Liver (tissue), 8 donors: ENCODE measurements at regions not wholly inside any gene's neighbourhood (a gene's known extent, or its start where the extent isn't known, plus 50 kb on each side); places are given as distances from the start of the nearest gene placed in this dataset.

Experiments used
- DNase-seq: peaks from one replicate; pipeline ENCODE4 v3.0.0-alpha.2; 2017; ENCODE audit warnings: low spot score
- H3K27ac ChIP-seq, 2 donors: one replicate each; pipeline ENCODE4 v1.7.0; 2013; ENCODE audit warnings: inconsistent platforms in 2 of 2, low read length in 2 of 2, control low read depth in 1 of 2, low read depth in 1 of 2, mild to moderate bottlenecking in 1 of 2
- H3K27me3 ChIP-seq, 4 donors: one replicate each; pipeline versions ENCODE4 v1.6.1 to v1.7.0; 2013; ENCODE audit warnings: low read length in 3 of 4, inconsistent platforms in 1 of 4, mild to moderate bottlenecking in 1 of 4, moderate library complexity in 1 of 4; ENCODE audit not compliant: control insufficient read depth in 4 of 4, insufficient read depth in 4 of 4
- H3K36me3 ChIP-seq, 4 donors: one replicate each; pipeline versions ENCODE4 v1.6.1 to v1.7.0; 2013; ENCODE audit warnings: low read length in 3 of 4, mild to moderate bottlenecking in 3 of 4, low read depth in 1 of 4, moderate library complexity in 1 of 4; ENCODE audit not compliant: control insufficient read depth in 4 of 4, insufficient read depth in 3 of 4
- H3K4me1 ChIP-seq, 4 donors: one replicate each; pipeline versions ENCODE4 v1.6.1 to v1.7.0; 2013; ENCODE audit warnings: low read length in 3 of 4, mild to moderate bottlenecking in 3 of 4, moderate library complexity in 1 of 4; ENCODE audit not compliant: control insufficient read depth in 4 of 4, insufficient read depth in 4 of 4
- H3K4me3 ChIP-seq, 3 donors: one replicate each; pipeline versions ENCODE4 v1.6.1 to v1.7.0; 2013; ENCODE audit warnings: low read length in 3 of 3, control low read depth in 1 of 3, low read depth in 1 of 3, mild to moderate bottlenecking in 1 of 3
- H3K9ac ChIP-seq, 2 donors: one replicate each; pipeline ENCODE4 v1.7.0; 2013; ENCODE audit warnings: low read length in 2 of 2, mild to moderate bottlenecking in 2 of 2, moderate library complexity in 2 of 2, control low read depth in 1 of 2, low read depth in 1 of 2
- H3K9me3 ChIP-seq, 4 donors: one replicate each; pipeline versions ENCODE4 v1.6.1 to v1.7.0; 2013; ENCODE audit warnings: low read length in 3 of 4; ENCODE audit not compliant: control insufficient read depth in 4 of 4
- FOXA1 ChIP-seq: IDR thresholded peaks from 2 replicates; pipeline ENCODE4 v1.6.1; 2016; ENCODE audit warnings: antibody characterized with exemption
- FOXA2 ChIP-seq: IDR thresholded peaks from 2 replicates; pipeline ENCODE4 v1.6.1; 2016; ENCODE audit warnings: antibody characterized with exemption
- GABPA ChIP-seq, 2 donors: IDR thresholded peaks in 1 of 2; conservative IDR thresholded peaks in 1 of 2; 2 replicates each; pipeline ENCODE4 v1.6.1; 2016; ENCODE audit warnings: antibody characterized with exemption in 2 of 2, mild to moderate bottlenecking in 1 of 2, moderate library complexity in 1 of 2
- JUND ChIP-seq, 2 donors: IDR thresholded peaks; 2 replicates each; pipeline ENCODE4 v1.6.1; 2016; ENCODE audit warnings: antibody characterized with exemption in 2 of 2
- NR2F2 ChIP-seq: IDR thresholded peaks from 2 replicates; pipeline ENCODE4 v1.6.1; 2016; ENCODE audit warnings: antibody characterized with exemption
- REST ChIP-seq: IDR thresholded peaks from 2 replicates; pipeline ENCODE4 v1.6.1; 2016; ENCODE audit warnings: antibody characterized with exemption, mild to moderate bottlenecking
- TAF1 ChIP-seq: conservative IDR thresholded peaks from 2 replicates; pipeline ENCODE4 v1.6.1; 2016; ENCODE audit warnings: antibody characterized with exemption, mild to moderate bottlenecking
- YY1 ChIP-seq: IDR thresholded peaks from 2 replicates; pipeline ENCODE4 v1.6.1; 2016; ENCODE audit warnings: antibody characterized with exemption, mild to moderate bottlenecking
- ZBTB33 ChIP-seq: IDR thresholded peaks from 2 replicates; pipeline ENCODE4 v1.6.1; 2016; ENCODE audit warnings: antibody characterized with exemption
- WGBS: extraction: QIAGEN DNeasy Blood & Tissue Kit; methylation state at CpG from one replicate; pipeline ENCODE4 v1.1.7; 2013; 5-methylcytosine and 5-hydroxymethylcytosine counted together
- TF ChIP-seq, protein P1 (sequence below): IDR thresholded peaks from 2 replicates; pipeline ENCODE4 v1.6.1; 2016; ENCODE audit warnings: antibody characterized with exemption
- TF ChIP-seq, protein P2 (sequence below): fragments of 150-350 bp; IDR thresholded peaks from 2 replicates; pipeline ENCODE4 v1.5.1; 2017; ENCODE audit warnings: improper control_type of control experiment, low read depth, low read length; ENCODE audit not compliant: missing input control
- donor health status: healthy.
- donor health status: healthy.
- donor health status: healthy.
- donor health status: healthy.
- donor health status: healthy.

DNA sequence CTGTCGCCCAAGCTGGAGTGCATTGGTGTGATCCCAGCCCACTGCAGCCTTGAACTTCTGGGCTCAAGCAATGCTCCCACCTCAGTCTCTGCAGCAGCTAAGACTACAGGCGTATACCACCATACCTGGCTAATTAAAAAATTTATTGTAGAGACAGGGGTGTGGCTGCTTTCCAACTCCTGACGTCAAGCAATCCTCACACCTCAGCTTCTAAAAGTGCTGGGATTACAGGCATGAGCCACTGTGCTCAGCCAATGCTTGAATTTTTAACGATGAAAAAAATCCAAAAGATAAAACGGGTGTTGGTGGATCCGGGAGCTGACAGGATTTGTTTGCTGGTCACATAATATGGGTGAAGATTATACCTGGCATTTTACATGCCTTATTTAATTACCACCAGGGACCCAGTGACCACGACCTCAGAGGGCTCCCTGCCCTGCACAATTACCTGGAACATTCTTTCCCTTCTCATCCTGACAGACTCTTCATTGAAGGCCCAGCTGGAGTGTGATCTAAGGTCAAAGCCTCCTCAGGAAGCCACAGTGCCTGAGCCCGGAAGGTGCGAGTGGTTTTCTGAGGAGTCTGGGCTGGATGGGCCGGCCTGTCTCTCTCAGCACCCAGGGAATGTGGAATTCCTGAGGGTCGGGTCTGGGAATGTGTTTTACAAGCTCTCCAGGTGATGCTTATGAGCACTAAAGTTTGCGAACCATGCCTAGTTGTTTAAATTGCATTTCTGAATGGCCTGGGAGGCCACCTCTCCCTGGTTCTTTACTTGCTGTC lies 193.3 kb downstream of the USP12 start:
- Histone ChIP-seq H3K9ac (no peak overlapping the region), H3K27ac (no peak overlapping the region), H3K4me1 (peaks cover 0 to 5% (median 3%) of the 10 kb centered on the region in 4 donors), H3K4me3 (no peak overlapping the region), H3K9me3 (no peaks in the 10 kb centered on the region), H3K36me3 (no peaks in the 10 kb centered on the region), H3K27me3 (no peaks in the 10 kb centered on the region)
- DNase-seq = no peak
- 75% methylated on average over 12 of the region's 12 CpGs for WGBS
- TF ChIP-seq TAF1 = no peak
- TF ChIP-seq ZBTB33 = no peak
- TF ChIP-seq, protein P1, sequence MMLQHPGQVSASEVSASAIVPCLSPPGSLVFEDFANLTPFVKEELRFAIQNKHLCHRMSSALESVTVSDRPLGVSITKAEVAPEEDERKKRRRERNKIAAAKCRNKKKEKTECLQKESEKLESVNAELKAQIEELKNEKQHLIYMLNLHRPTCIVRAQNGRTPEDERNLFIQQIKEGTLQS = no peak
- TF ChIP-seq REST = no peak
- TF ChIP-seq GABPA (IDR thresholded peaks at IDR 0.05 in 1 of 2, conservative IDR thresholded peaks at IDR 0.05 in 1 of 2) = no peak
- TF ChIP-seq JUND (IDR thresholded peaks at IDR 0.05) = no peak
- no peak for TF ChIP-seq YY1
- TF ChIP-seq, protein P2, sequence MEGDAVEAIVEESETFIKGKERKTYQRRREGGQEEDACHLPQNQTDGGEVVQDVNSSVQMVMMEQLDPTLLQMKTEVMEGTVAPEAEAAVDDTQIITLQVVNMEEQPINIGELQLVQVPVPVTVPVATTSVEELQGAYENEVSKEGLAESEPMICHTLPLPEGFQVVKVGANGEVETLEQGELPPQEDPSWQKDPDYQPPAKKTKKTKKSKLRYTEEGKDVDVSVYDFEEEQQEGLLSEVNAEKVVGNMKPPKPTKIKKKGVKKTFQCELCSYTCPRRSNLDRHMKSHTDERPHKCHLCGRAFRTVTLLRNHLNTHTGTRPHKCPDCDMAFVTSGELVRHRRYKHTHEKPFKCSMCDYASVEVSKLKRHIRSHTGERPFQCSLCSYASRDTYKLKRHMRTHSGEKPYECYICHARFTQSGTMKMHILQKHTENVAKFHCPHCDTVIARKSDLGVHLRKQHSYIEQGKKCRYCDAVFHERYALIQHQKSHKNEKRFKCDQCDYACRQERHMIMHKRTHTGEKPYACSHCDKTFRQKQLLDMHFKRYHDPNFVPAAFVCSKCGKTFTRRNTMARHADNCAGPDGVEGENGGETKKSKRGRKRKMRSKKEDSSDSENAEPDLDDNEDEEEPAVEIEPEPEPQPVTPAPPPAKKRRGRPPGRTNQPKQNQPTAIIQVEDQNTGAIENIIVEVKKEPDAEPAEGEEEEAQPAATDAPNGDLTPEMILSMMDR = no peak
- TF ChIP-seq NR2F2 = no peak

GRCh38 chr13:26977541-26977940 lies 194.1 kb downstream of the USP12 start:
- Histone ChIP-seq H3K4me1 (peaks cover 0 to 2% (median 2%) of the 10 kb centered on the region in 4 donors), H3K9me3 (no peaks in the 10 kb centered on the region), H3K27me3 (no peaks in the 10 kb centered on the region), H3K36me3 (no peaks in the 10 kb centered on the region), H3K9ac (no peak overlapping the region), H3K27ac (no peak overlapping the region), H3K4me3 (no peak overlapping the region)
- 65% methylated on average over 11 of the region's 11 CpGs for WGBS
- no peak for DNase-seq
- TF ChIP-seq FOXA1 (no peak), FOXA2 (no peak)
